ENCODE measurements at regions not wholly inside any gene's neighbourhood (a gene's known extent, or its start where the extent isn't known, plus 50 kb on each side); places are given as distances from the start of the nearest gene placed in this dataset.
"Not testable (repeated sequence)": the region's sequence is repeated elsewhere in the genome, so short reads cannot be mapped to it uniquely, and the experiment has no call there.

DNA sequence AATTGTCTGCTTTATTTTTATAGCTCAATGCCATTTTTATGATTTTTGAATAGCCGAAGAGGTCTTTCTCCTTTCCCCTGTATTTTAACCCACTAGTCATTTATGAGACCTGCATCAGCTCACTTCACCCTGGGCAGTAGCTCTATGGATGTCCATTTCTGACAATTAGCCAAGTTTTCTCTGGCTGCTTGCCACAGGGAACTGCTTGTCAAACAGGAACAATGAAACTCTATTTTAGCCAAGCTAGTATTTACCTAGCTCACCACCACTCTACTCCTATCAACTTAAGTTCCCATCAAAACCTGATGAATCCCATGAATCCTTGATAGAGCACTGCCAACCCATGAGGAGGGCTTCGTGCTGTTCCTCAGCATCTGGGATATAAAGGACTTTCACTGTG, 406.7 kb downstream of the RWDD3 start:
- no peak for DNase-seq (ENCODE audit: insufficient read length, low spot score, missing footprints)
- Histone ChIP-seq H3K4me1 (ENCODE audit: insufficient read depth, low read length) (no peaks in the 10 kb centered on the region), H3K4me2 (ENCODE audit: insufficient read depth, low read length) (no peak overlapping the region), H3K9me3 (ENCODE audit: low read depth, low read length) (no peaks in the 10 kb centered on the region), H3K4me3 (ENCODE audit: insufficient read depth, low read length) (no peak overlapping the region), H3K36me3 (ENCODE audit: insufficient read depth, low read length) (no peaks in the 10 kb centered on the region), H4K20me1 (ENCODE audit: insufficient read depth, low read length) (no peaks in the 10 kb centered on the region), H3K27me3 (ENCODE audit: insufficient read depth, low read length) (no peaks in the 10 kb centered on the region), H2AFZ (ENCODE audit: low read length) (no peak overlapping the region), H3K79me2 (ENCODE audit: insufficient read depth, low read length) (no peaks in the 10 kb centered on the region), H3K27ac (ENCODE audit: low read depth, low read length) (no peak overlapping the region)
- TF ChIP-seq, protein P1, sequence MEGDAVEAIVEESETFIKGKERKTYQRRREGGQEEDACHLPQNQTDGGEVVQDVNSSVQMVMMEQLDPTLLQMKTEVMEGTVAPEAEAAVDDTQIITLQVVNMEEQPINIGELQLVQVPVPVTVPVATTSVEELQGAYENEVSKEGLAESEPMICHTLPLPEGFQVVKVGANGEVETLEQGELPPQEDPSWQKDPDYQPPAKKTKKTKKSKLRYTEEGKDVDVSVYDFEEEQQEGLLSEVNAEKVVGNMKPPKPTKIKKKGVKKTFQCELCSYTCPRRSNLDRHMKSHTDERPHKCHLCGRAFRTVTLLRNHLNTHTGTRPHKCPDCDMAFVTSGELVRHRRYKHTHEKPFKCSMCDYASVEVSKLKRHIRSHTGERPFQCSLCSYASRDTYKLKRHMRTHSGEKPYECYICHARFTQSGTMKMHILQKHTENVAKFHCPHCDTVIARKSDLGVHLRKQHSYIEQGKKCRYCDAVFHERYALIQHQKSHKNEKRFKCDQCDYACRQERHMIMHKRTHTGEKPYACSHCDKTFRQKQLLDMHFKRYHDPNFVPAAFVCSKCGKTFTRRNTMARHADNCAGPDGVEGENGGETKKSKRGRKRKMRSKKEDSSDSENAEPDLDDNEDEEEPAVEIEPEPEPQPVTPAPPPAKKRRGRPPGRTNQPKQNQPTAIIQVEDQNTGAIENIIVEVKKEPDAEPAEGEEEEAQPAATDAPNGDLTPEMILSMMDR (IDR thresholded peaks at IDR 0.05; ENCODE audit: extremely low read depth, low read depth, low read length): no peak

- H3K9me3 ChIP-seq (ENCODE audit: low read depth, low read length): no peaks in the 10 kb centered on the region
- DNase-seq (ENCODE audit: insufficient read length, low spot score, missing footprints): no peak
- no peaks in the 10 kb centered on the region for H3K36me3 ChIP-seq (ENCODE audit: insufficient read depth, low read length)
- H4K20me1 ChIP-seq (ENCODE audit: insufficient read depth, low read length): no peaks in the 10 kb centered on the region
- no peak overlapping the region for H2AFZ ChIP-seq (ENCODE audit: low read length)
- no peak overlapping the region for H3K4me3 ChIP-seq (ENCODE audit: insufficient read depth, low read length)
- H3K27me3 ChIP-seq (ENCODE audit: insufficient read depth, low read length): no peaks in the 10 kb centered on the region
- TF ChIP-seq, protein P1 (IDR thresholded peaks at IDR 0.05; ENCODE audit: extremely low read depth, low read depth, low read length): no peak
- no peak overlapping the region for H3K4me2 ChIP-seq (ENCODE audit: insufficient read depth, low read length)
- no peak overlapping the region for H3K27ac ChIP-seq (ENCODE audit: low read depth, low read length)
- no peaks in the 10 kb centered on the region for H3K4me1 ChIP-seq (ENCODE audit: insufficient read depth, low read length)
- H3K79me2 ChIP-seq (ENCODE audit: insufficient read depth, low read length): no peaks in the 10 kb centered on the region
Measured at GRCh38 chr1:95641386-95641785, 407.4 kb downstream of the RWDD3 start.

- TF ChIP-seq, protein P1 (IDR thresholded peaks at IDR 0.05; ENCODE audit: extremely low read depth, low read depth, low read length): no peak
- H3K27me3 ChIP-seq (ENCODE audit: insufficient read depth, low read length): no peaks in the 10 kb centered on the region
- no peaks in the 10 kb centered on the region for H3K36me3 ChIP-seq (ENCODE audit: insufficient read depth, low read length)
- H3K4me3 ChIP-seq (ENCODE audit: insufficient read depth, low read length): no peak overlapping the region
- no peak overlapping the region for H3K4me2 ChIP-seq (ENCODE audit: insufficient read depth, low read length)
- H3K79me2 ChIP-seq (ENCODE audit: insufficient read depth, low read length): no peaks in the 10 kb centered on the region
- no peak overlapping the region for H2AFZ ChIP-seq (ENCODE audit: low read length)
- no peak for DNase-seq (ENCODE audit: insufficient read length, low spot score, missing footprints)
- H3K4me1 ChIP-seq (ENCODE audit: insufficient read depth, low read length): no peaks in the 10 kb centered on the region
- H4K20me1 ChIP-seq (ENCODE audit: insufficient read depth, low read length): no peaks in the 10 kb centered on the region
- no peak overlapping the region for H3K27ac ChIP-seq (ENCODE audit: low read depth, low read length)
- no peaks in the 10 kb centered on the region for H3K9me3 ChIP-seq (ENCODE audit: low read depth, low read length)
Measured at GRCh38 chr1:95642035-95642434, 408.0 kb downstream of the RWDD3 start.

GRCh38 chr1:95643071-95643470, 409.1 kb downstream of the RWDD3 start:
- Histone ChIP-seq H3K4me2 (ENCODE audit: insufficient read depth, low read length) (no peak overlapping the region), H4K20me1 (ENCODE audit: insufficient read depth, low read length) (no peaks in the 10 kb centered on the region), H3K9me3 (ENCODE audit: low read depth, low read length) (no peaks in the 10 kb centered on the region), H2AFZ (ENCODE audit: low read length) (no peak overlapping the region), H3K27ac (ENCODE audit: low read depth, low read length) (no peak overlapping the region), H3K27me3 (ENCODE audit: insufficient read depth, low read length) (no peaks in the 10 kb centered on the region), H3K4me3 (ENCODE audit: insufficient read depth, low read length) (no peak overlapping the region), H3K4me1 (ENCODE audit: insufficient read depth, low read length) (no peaks in the 10 kb centered on the region), H3K36me3 (ENCODE audit: insufficient read depth, low read length) (no peaks in the 10 kb centered on the region), H3K79me2 (ENCODE audit: insufficient read depth, low read length) (no peaks in the 10 kb centered on the region)
- TF ChIP-seq, protein P1 (IDR thresholded peaks at IDR 0.05; ENCODE audit: extremely low read depth, low read depth, low read length): no peak
- DNase-seq (ENCODE audit: insufficient read length, low spot score, missing footprints): no peak

DNA sequence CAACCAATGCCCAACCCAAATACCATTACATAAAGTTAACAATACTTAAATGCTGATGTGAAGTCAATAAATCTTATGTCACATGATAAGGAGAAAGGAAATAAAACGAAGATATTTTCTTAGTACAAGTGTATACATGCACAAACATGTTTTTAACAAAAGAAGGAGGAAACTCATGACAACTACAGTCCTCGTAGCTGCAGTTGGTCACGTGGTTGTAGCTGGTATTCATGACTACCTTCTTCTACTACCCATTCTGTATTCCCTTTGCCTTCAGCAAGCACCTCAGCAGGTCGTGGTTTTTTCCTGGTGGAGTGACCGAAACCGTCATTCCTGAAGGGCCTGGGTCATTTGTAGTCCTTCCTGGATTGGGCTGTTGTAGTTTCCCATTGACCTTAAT, 411.1 kb downstream of the RWDD3 start:
- H2AFZ ChIP-seq (ENCODE audit: low read length); DNase-seq (ENCODE audit: insufficient read length, low spot score, missing footprints); H3K27me3 ChIP-seq (ENCODE audit: insufficient read depth, low read length); H3K27ac ChIP-seq (ENCODE audit: low read depth, low read length); H3K36me3 ChIP-seq (ENCODE audit: insufficient read depth, low read length); H3K4me3 ChIP-seq (ENCODE audit: insufficient read depth, low read length); H3K9me3 ChIP-seq (ENCODE audit: low read depth, low read length); H3K79me2 ChIP-seq (ENCODE audit: insufficient read depth, low read length); H4K20me1 ChIP-seq (ENCODE audit: insufficient read depth, low read length); H3K4me1 ChIP-seq (ENCODE audit: insufficient read depth, low read length); H3K4me2 ChIP-seq (ENCODE audit: insufficient read depth, low read length): not testable (repeated sequence)
